Smooth muscle cell (in vitro differentiated cells): ENCODE measurements at regions not wholly inside any gene's neighbourhood (a gene's known extent, or its start where the extent isn't known, plus 50 kb on each side); places are given as distances from the start of the nearest gene placed in this dataset.

Experiments
- DNase-seq: peaks from one replicate; lab custom pipeline; 2025; ENCODE audit not compliant: unreplicated experiment; lab: John Stamatoyannopoulos, UW
- H2AFZ ChIP-seq: fragments of 200-600 bp; sonication (generic); 2 replicates; pipeline ENCODE4 v1.6.0; 2016; ENCODE audit warnings: antibody characterized with exemption, low read depth, mild to moderate bottlenecking
- H3F3A ChIP-seq: fragments of 200-600 bp; sonication (generic); 2 replicates; pipeline ENCODE4 v1.6.0; 2017; ENCODE audit warnings: antibody characterized with exemption, low read depth
- H3K27ac ChIP-seq: fragments of 200-600 bp; sonication (generic); 2 replicates; pipeline ENCODE4 v1.5.1; 2016; ENCODE audit warnings: low read depth, mild to moderate bottlenecking
- H3K27me3 ChIP-seq: fragments of 200-600 bp; sonication (generic); 2 replicates; pipeline ENCODE4 v1.6.1; 2016; ENCODE audit warnings: low read depth, mild to moderate bottlenecking
- H3K36me3 ChIP-seq: fragments of 200-600 bp; sonication (generic); 2 replicates; pipeline ENCODE4 v1.5.1; 2016; ENCODE audit warnings: low read depth
- H3K4me1 ChIP-seq: fragments of 200-600 bp; sonication (generic); 2 replicates; pipeline ENCODE4 v1.5.1; 2016; ENCODE audit warnings: low read depth
- H3K4me2 ChIP-seq: fragments of 200-600 bp; sonication (generic); 2 replicates; pipeline ENCODE4 v1.6.0; 2016; ENCODE audit warnings: mild to moderate bottlenecking
- H3K4me3 ChIP-seq: fragments of 200-600 bp; sonication (generic); 2 replicates; pipeline ENCODE4 v1.5.1; 2016; ENCODE audit warnings: mild to moderate bottlenecking
- H3K79me2 ChIP-seq: fragments of 200-600 bp; sonication (generic); 2 replicates; pipeline ENCODE4 v1.6.0; 2016; ENCODE audit warnings: low read depth, mild to moderate bottlenecking
- H3K9ac ChIP-seq: fragments of 200-600 bp; sonication (generic); 2 replicates; pipeline ENCODE4 v1.6.0; 2016; ENCODE audit warnings: low read depth
- H3K9me3 ChIP-seq: fragments of 200-600 bp; sonication (generic); replicated peaks from 2 replicates; pipeline ENCODE4 v1.5.1; 2016; ENCODE audit warnings: low read depth
- H4K20me1 ChIP-seq: fragments of 200-600 bp; sonication (generic); 2 replicates; pipeline ENCODE4 v1.6.0; 2016; ENCODE audit warnings: low read depth
- CTCF ChIP-seq: fragments of 200-600 bp; sonication (generic); IDR thresholded peaks from 2 replicates; pipeline ENCODE4 v1.5.1; 2017; ENCODE audit warnings: borderline replicate concordance, mild to moderate bottlenecking, antibody characterized with exemption; ENCODE audit not compliant: insufficient read depth, poor library complexity, severe bottlenecking
- WGBS: methylation state at CpG from one replicate; pipeline ENCODE4 v1.1.7; 2016; ENCODE audit warnings: low lambda C conversion rate; 5-methylcytosine and 5-hydroxymethylcytosine counted together

- H2AFZ ChIP-seq = no peak overlapping the region
- 71% methylated on average over 3 of the region's 3 CpGs for WGBS
Observed at GRCh38 chr14:63781686-63782085, 53.8 kb upstream of the SGPP1 start.

GRCh38 chr14:63782683-63783389 lies 55.0 kb upstream of the SGPP1 start:
- Histone ChIP-seq H3K27ac (no peak overlapping the region), H3F3A (no peaks in the 10 kb centered on the region), H3K79me2 (no peaks in the 10 kb centered on the region), H3K4me3 (no peak overlapping the region), H3K4me2 (no peak overlapping the region), H4K20me1 (no peaks in the 10 kb centered on the region), H3K4me1 (no peaks in the 10 kb centered on the region), H3K9ac (no peak overlapping the region), H3K9me3 (no peaks in the 10 kb centered on the region), H3K27me3 (no peaks in the 10 kb centered on the region), H2AFZ (no peak overlapping the region), H3K36me3 (no peaks in the 10 kb centered on the region)
- WGBS = 95% methylated on average over 9 of the region's 9 CpGs
- TF ChIP-seq CTCF = no peak
- no peak for DNase-seq

More at GRCh38 chr14:63781686-63782085, 53.8 kb upstream of the SGPP1 start:
- Histone ChIP-seq H3K9me3 (no peaks in the 10 kb centered on the region), H4K20me1 (no peaks in the 10 kb centered on the region), H3K36me3 (no peaks in the 10 kb centered on the region), H3K4me2 (no peak overlapping the region), H3F3A (no peaks in the 10 kb centered on the region), H3K79me2 (no peaks in the 10 kb centered on the region), H3K4me1 (no peaks in the 10 kb centered on the region), H3K9ac (no peak overlapping the region), H3K27me3 (no peaks in the 10 kb centered on the region), H3K27ac (no peak overlapping the region), H3K4me3 (no peak overlapping the region)
- no peak for TF ChIP-seq CTCF
- DNase-seq = no peak

GRCh38 chr14:63788011-63788933 lies 60.4 kb upstream of the SGPP1 start:
- Histone ChIP-seq H3F3A (no peaks in the 10 kb centered on the region), H3K36me3 (no peaks in the 10 kb centered on the region), H3K27ac (no peak overlapping the region), H3K9me3 (no peaks in the 10 kb centered on the region), H3K27me3 (no peaks in the 10 kb centered on the region), H4K20me1 (no peaks in the 10 kb centered on the region), H3K4me3 (no peak overlapping the region), H3K9ac (no peak overlapping the region), H2AFZ (no peak overlapping the region), H3K4me2 (no peak overlapping the region), H3K4me1 (no peaks in the 10 kb centered on the region), H3K79me2 (no peaks in the 10 kb centered on the region)
- DNase-seq = no peak
- 86% methylated on average over 22 of the region's 26 CpGs for WGBS
- no peak for TF ChIP-seq CTCF
